Uterus (tissue), 3 donors: ENCODE measurements at regions not wholly inside any gene's neighbourhood (a gene's known extent, or its start where the extent isn't known, plus 50 kb on each side); places are given as distances from the start of the nearest gene placed in this dataset.

Experiments
- DNase-seq, 2 donors: peaks; one replicate each; pipeline ENCODE4 v3.0.0-alpha.2; 2019 to 2020
- H3K27ac ChIP-seq, 2 donors: fragments of 200-600 bp; sonication (generic); 1 replicate in 1 of 2; 2 replicates in 1 of 2; pipeline ENCODE4 v1.5.1; 2016 to 2018
- H3K27me3 ChIP-seq, 2 donors: fragments of 200-600 bp; sonication (generic); one replicate each; pipeline ENCODE4 v1.5.1; 2018 to 2019; ENCODE audit warnings: control low read depth in 1 of 2
- H3K36me3 ChIP-seq, 2 donors: fragments of 200-600 bp; sonication (generic); one replicate each; pipeline ENCODE4 v1.5.1; 2019; ENCODE audit warnings: control low read depth in 1 of 2
- H3K4me1 ChIP-seq, 2 donors: fragments of 200-600 bp; sonication (generic); one replicate each; pipeline ENCODE4 v1.5.1; 2018 to 2019; ENCODE audit warnings: control low read depth in 1 of 2
- H3K4me3 ChIP-seq, 2 donors: fragments of 200-600 bp; sonication (generic); 1 replicate in 1 of 2; 2 replicates in 1 of 2; pipeline ENCODE4 v1.5.1; 2018 to 2019; ENCODE audit warnings: mild to moderate bottlenecking in 1 of 2
- H3K9me3 ChIP-seq, 2 donors: fragments of 200-600 bp; sonication (generic); one replicate each; pipeline ENCODE4 v1.5.1; 2019; ENCODE audit warnings: control low read depth in 1 of 2
- CTCF ChIP-seq, 4 experiments: fragments of 200-600 bp in 2 of 4; fragments of 450-650 bp in 2 of 4; sonication (generic) in 2 of 4; IDR thresholded peaks; one replicate each; pipeline ENCODE4 v1.5.1; 2016 to 2019; ENCODE audit warnings: antibody characterized with exemption in 4 of 4, mild to moderate bottlenecking in 2 of 4, moderate library complexity in 1 of 4
- POLR2A ChIP-seq, 2 donors: fragments of 450-650 bp; IDR thresholded peaks; one replicate each; pipeline ENCODE4 v1.6.1; 2016; ENCODE audit warnings: antibody characterized with exemption in 2 of 2, mild to moderate bottlenecking in 1 of 2, moderate library complexity in 1 of 2
- intact Hi-C: fragments of 100-400 bp; cut with DNase I; formaldehyde crosslinking; loops from one replicate; pipeline ENCODE4 v1.15.1; 2023; ENCODE audit warnings: low total_unique reads
- donor health status: DM: yes; HTN: yes; CAD: no.

GRCh38 chr2:118250001-118250400, 161.7 kb downstream of the INSIG2 start:
- H3K9me3 ChIP-seq = no peaks in the 10 kb centered on the region
- H3K27ac ChIP-seq = no peak overlapping the region
- H3K36me3 ChIP-seq = no peaks in the 10 kb centered on the region
- no peaks in the 10 kb centered on the region for H3K27me3 ChIP-seq
- no peaks in the 10 kb centered on the region for H3K4me1 ChIP-seq
- intact Hi-C loops = no loop called here
- TF ChIP-seq POLR2A (IDR thresholded peaks at IDR 0.05) = no peak
- no peak for TF ChIP-seq CTCF (IDR thresholded peaks at IDR 0.05)
- no peak for DNase-seq
- no peak overlapping the region for H3K4me3 ChIP-seq

- no peak overlapping the region for H3K4me3 ChIP-seq
- intact Hi-C loops = no loop called here
- no peak for DNase-seq
- no peaks in the 10 kb centered on the region for H3K27me3 ChIP-seq
- H3K4me1 ChIP-seq = no peaks in the 10 kb centered on the region
- no peaks in the 10 kb centered on the region for H3K9me3 ChIP-seq
- H3K27ac ChIP-seq = no peak overlapping the region
- H3K36me3 ChIP-seq = no peaks in the 10 kb centered on the region
- TF ChIP-seq POLR2A (IDR thresholded peaks at IDR 0.05) (no peak), CTCF (IDR thresholded peaks at IDR 0.05) (no peak)
Observed at GRCh38 chr2:118249531-118249930, 161.3 kb downstream of the INSIG2 start.

- intact Hi-C loops = no loop called here
- TF ChIP-seq CTCF (IDR thresholded peaks at IDR 0.05) (no peak), POLR2A (IDR thresholded peaks at IDR 0.05) (no peak)
- Histone ChIP-seq H3K4me1 (no peaks in the 10 kb centered on the region), H3K4me3 (no peak overlapping the region), H3K27me3 (no peaks in the 10 kb centered on the region), H3K27ac (no peak overlapping the region), H3K9me3 (no peaks in the 10 kb centered on the region), H3K36me3 (no peaks in the 10 kb centered on the region)
- DNase-seq = no peak
Observed at GRCh38 chr2:118246726-118247125, 158.5 kb downstream of the INSIG2 start.

- intact Hi-C loops = no loop called here
Observed at GRCh38 chr2:118246079-118246478, 157.8 kb downstream of the INSIG2 start.

GRCh38 chr2:118244686-118245085, 156.4 kb downstream of the INSIG2 start:
- Histone ChIP-seq H3K4me1 (no peaks in the 10 kb centered on the region), H3K27me3 (no peaks in the 10 kb centered on the region), H3K4me3 (no peak overlapping the region), H3K27ac (no peak overlapping the region), H3K36me3 (no peaks in the 10 kb centered on the region), H3K9me3 (no peaks in the 10 kb centered on the region)
- no peak for TF ChIP-seq POLR2A (IDR thresholded peaks at IDR 0.05)
- TF ChIP-seq CTCF (IDR thresholded peaks at IDR 0.05) = no peak
- intact Hi-C loops = no loop called here
- DNase-seq = no peak

More at GRCh38 chr2:118246079-118246478, 157.8 kb downstream of the INSIG2 start:
- TF ChIP-seq CTCF (IDR thresholded peaks at IDR 0.05) (no peak), POLR2A (IDR thresholded peaks at IDR 0.05) (no peak)
- H3K27me3 ChIP-seq = no peaks in the 10 kb centered on the region
- no peaks in the 10 kb centered on the region for H3K4me1 ChIP-seq
- H3K9me3 ChIP-seq = no peaks in the 10 kb centered on the region
- no peak overlapping the region for H3K27ac ChIP-seq
- H3K4me3 ChIP-seq = no peak overlapping the region
- no peaks in the 10 kb centered on the region for H3K36me3 ChIP-seq
- no peak for DNase-seq
